ENCODE measurements at regions not wholly inside any gene's neighbourhood (a gene's known extent, or its start where the extent isn't known, plus 50 kb on each side); places are given as distances from the start of the nearest gene placed in this dataset.

DNA sequence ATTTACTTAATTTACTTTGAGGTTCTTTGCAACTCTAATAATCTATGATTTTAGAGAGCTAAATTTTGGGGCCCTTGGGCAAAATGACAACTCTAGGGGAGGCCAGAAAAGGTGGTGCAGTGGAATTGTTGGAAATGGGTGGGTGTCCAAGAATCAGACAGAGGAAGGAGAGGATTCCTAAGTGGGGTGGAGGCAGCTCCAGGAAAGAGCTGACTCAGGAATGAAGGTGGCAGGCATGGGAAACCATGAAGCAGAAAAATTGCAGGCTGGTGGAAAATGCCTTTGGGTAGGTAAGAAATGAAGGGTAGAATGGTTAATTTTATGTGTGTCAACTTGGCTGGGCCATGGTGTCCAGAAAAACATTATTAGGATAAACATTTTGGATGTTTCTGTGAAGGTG, 248.5 kb upstream of the TUT7 start:
- TF ChIP-seq, protein P1, sequence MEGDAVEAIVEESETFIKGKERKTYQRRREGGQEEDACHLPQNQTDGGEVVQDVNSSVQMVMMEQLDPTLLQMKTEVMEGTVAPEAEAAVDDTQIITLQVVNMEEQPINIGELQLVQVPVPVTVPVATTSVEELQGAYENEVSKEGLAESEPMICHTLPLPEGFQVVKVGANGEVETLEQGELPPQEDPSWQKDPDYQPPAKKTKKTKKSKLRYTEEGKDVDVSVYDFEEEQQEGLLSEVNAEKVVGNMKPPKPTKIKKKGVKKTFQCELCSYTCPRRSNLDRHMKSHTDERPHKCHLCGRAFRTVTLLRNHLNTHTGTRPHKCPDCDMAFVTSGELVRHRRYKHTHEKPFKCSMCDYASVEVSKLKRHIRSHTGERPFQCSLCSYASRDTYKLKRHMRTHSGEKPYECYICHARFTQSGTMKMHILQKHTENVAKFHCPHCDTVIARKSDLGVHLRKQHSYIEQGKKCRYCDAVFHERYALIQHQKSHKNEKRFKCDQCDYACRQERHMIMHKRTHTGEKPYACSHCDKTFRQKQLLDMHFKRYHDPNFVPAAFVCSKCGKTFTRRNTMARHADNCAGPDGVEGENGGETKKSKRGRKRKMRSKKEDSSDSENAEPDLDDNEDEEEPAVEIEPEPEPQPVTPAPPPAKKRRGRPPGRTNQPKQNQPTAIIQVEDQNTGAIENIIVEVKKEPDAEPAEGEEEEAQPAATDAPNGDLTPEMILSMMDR (IDR thresholded peaks at IDR 0.05; ENCODE audit: poor library complexity): no peak
- no peak for TF ChIP-seq EZH2 (IDR thresholded peaks at IDR 0.05; ENCODE audit: borderline replicate concordance)

Data from hepatocyte (in vitro differentiated cells).